BJ (cell line): ENCODE measurements at regions not wholly inside any gene's neighbourhood (a gene's known extent, or its start where the extent isn't known, plus 50 kb on each side); places are given as distances from the start of the nearest gene placed in this dataset.

Source experiments
- CTCF ChIA-PET: fragments of 350-600 bp; formaldehyde crosslinking; extraction: SDS; loops from one replicate; lab custom pipeline; 2021; ENCODE audit warnings: antibody characterized with exemption, inconsistent platforms; lab: Yijun Ruan, JAX
- POLR2A ChIA-PET: fragments of 300-600 bp; sonication (Branson Sonifier 250); formaldehyde crosslinking; extraction: SDS; loops from one replicate; lab custom pipeline; 2021; ENCODE audit warnings: antibody characterized with exemption; lab: Charles Lee
- DNase-seq: peaks from one replicate; pipeline ENCODE4 v3.0.0-alpha.2; 2011; ENCODE audit warnings: low read depth
- H3K27me3 ChIP-seq: 2 replicates; pipeline ENCODE4 v1.6.0; 2011; ENCODE audit warnings: low read length; ENCODE audit not compliant: control insufficient read depth, insufficient read depth
- H3K36me3 ChIP-seq: 2 replicates; pipeline ENCODE4 v1.5.1; 2011; ENCODE audit warnings: low read length; ENCODE audit not compliant: control insufficient read depth, insufficient read depth
- H3K4me3 ChIP-seq: 2 replicates; pipeline ENCODE4 v1.5.1; 2011; ENCODE audit warnings: low read depth, mild to moderate bottlenecking, control low read depth, low read length
- TF ChIP-seq, protein P1 (sequence below): IDR thresholded peaks from 2 replicates; pipeline ENCODE4 v1.5.1; 2011; ENCODE audit warnings: low read depth, mild to moderate bottlenecking, control low read depth, inconsistent platforms, low read length, moderate library complexity; ENCODE audit not compliant: insufficient read depth

DNA sequence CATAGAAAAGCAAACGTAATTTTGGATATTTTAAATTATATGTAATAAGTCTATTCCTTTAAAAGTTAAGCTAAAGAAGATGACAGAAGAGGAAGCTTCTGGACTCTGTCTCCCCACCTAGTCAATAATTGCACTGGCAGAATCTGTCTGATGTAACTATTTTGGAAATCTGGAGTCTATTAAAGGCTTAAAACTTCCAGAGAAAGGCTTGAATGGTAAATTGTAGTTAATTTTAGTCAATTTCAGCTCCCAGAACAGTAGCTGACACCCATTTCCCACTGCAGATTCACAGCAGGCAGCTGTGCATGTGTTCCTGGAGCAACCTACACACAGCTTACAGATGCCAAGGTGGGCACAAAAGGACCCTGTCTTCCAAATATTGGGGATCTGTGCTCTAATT is 304.1 kb downstream of the PCDH20 start:
- no peak for DNase-seq
- no peak overlapping the region for H3K4me3 ChIP-seq
- POLR2A ChIA-PET, result no interaction called here
- no peaks in the 10 kb centered on the region for H3K36me3 ChIP-seq
- no peaks in the 10 kb centered on the region for H3K27me3 ChIP-seq
- TF ChIP-seq, protein P1, sequence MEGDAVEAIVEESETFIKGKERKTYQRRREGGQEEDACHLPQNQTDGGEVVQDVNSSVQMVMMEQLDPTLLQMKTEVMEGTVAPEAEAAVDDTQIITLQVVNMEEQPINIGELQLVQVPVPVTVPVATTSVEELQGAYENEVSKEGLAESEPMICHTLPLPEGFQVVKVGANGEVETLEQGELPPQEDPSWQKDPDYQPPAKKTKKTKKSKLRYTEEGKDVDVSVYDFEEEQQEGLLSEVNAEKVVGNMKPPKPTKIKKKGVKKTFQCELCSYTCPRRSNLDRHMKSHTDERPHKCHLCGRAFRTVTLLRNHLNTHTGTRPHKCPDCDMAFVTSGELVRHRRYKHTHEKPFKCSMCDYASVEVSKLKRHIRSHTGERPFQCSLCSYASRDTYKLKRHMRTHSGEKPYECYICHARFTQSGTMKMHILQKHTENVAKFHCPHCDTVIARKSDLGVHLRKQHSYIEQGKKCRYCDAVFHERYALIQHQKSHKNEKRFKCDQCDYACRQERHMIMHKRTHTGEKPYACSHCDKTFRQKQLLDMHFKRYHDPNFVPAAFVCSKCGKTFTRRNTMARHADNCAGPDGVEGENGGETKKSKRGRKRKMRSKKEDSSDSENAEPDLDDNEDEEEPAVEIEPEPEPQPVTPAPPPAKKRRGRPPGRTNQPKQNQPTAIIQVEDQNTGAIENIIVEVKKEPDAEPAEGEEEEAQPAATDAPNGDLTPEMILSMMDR, result no peak
- CTCF ChIA-PET, result no interaction called here

DNA sequence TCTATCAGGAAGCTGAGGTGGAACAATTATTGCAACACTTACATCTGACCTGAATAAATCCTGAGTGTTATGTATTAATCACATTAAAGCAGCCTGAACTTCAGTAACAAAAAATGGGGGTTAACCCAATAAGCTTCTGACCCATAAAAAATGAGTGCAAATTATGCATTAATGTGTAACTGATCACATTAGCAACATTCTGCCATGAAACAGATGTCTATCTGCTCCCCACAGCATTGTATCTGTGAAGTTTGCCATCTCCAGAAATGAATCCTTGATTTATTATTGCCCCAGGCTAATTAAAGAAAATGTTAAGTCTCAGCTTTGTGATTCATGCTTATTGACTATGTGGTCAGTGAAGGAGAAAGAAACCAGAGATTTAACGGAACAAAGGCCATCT is 304.9 kb downstream of the PCDH20 start:
- ChIA-PET CTCF (no interaction called here), POLR2A (no interaction called here)
- Histone ChIP-seq H3K36me3 (no peaks in the 10 kb centered on the region), H3K27me3 (no peaks in the 10 kb centered on the region), H3K4me3 (no peak overlapping the region)
- TF ChIP-seq, protein P1, result no peak
- DNase-seq, result no peak

DNA sequence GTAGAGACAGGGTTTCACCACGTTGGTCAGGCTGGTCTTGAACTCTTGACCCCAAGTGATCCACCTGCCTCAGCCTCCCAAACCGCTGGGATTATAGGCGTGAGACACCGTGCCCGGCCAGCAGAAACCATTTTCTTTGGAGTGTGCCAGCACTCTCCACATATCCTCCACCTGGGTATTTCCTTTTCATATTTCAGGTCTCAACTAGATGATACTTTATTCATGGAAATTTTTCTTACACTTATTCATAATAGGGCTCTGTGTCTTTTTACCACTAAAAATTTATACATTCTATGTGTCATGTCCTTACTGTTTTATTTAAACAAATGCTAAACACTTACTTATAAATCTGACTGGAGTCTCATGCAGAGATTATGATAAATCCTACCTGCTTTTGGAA is 305.9 kb downstream of the PCDH20 start:
- ChIA-PET CTCF (no interaction called here), POLR2A (no interaction called here)
- Histone ChIP-seq H3K36me3 (no peaks in the 10 kb centered on the region), H3K27me3 (no peaks in the 10 kb centered on the region), H3K4me3 (no peak overlapping the region)
- TF ChIP-seq, protein P1, result no peak
- no peak for DNase-seq

DNA sequence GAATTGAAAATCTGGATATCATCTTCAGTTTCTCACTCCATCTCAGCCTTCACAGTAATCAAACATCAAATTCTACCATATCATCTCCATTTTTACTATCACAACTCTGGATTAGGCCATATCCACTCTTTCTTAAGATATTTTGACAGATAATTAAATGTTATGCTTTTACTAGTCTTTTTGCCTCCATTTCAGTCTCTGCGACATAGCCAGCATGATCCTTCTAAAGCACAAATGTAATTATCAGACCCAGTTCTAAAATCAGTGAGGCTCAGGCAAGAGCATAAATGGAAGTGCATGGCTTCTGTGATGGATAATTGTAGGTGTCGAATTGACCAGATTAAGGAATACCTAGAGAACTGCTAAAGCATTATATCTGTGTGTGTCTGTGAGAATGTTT is 307.7 kb downstream of the PCDH20 start:
- ChIA-PET CTCF (no interaction called here), POLR2A (no interaction called here)
- Histone ChIP-seq H3K27me3 (no peaks in the 10 kb centered on the region), H3K4me3 (no peak overlapping the region), H3K36me3 (no peaks in the 10 kb centered on the region)
- TF ChIP-seq, protein P1, result no peak
- no peak for DNase-seq

DNA sequence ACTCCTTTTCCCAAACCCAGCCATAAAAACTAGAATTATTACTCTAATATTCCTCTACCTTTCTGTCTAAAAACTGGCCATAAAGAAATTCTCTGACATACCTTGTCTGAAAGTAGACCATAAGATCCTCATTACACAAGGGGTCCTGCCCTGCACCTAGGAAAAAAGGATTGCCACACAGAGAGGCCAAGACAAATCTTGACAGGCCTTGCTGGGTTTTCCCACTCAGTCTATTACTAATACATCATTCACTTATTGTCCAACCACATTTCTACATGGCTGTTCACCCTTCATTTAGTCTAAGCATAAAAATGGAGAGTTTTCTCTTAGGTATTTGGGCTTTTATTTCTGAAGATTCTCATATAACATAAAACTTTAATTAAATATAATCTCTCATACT is 319.8 kb downstream of the PCDH20 start:
- POLR2A ChIA-PET, result no interaction called here
- no peaks in the 10 kb centered on the region for H3K36me3 ChIP-seq
- CTCF ChIA-PET, result no interaction called here
- no peaks in the 10 kb centered on the region for H3K27me3 ChIP-seq
- DNase-seq, result no peak
- no peak overlapping the region for H3K4me3 ChIP-seq
- TF ChIP-seq, protein P1, result no peak
